ENCODE measurements at regions not wholly inside any gene's neighbourhood (a gene's known extent, or its start where the extent isn't known, plus 50 kb on each side); places are given as distances from the start of the nearest gene placed in this dataset.

DNA sequence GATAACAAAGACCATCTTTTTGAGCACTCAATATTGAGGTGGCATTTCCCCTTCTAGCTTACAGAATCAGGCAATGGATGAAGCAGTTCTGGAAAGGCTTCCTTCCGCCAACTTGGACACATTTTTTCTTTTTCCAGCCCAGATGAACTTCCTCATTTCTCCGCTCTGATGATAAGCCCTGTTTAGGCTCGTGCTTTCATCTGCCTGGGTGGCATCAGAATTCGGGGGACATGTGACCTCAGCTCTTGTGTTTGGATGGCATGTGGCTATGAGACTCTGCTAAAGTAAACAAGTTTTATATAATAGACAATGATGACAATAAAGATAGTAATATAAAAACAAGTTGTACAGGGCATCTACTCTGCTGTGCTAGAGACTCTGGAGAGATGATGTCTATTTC is 796.7 kb downstream of the DHX35 start:
- TF ChIP-seq, protein P1, sequence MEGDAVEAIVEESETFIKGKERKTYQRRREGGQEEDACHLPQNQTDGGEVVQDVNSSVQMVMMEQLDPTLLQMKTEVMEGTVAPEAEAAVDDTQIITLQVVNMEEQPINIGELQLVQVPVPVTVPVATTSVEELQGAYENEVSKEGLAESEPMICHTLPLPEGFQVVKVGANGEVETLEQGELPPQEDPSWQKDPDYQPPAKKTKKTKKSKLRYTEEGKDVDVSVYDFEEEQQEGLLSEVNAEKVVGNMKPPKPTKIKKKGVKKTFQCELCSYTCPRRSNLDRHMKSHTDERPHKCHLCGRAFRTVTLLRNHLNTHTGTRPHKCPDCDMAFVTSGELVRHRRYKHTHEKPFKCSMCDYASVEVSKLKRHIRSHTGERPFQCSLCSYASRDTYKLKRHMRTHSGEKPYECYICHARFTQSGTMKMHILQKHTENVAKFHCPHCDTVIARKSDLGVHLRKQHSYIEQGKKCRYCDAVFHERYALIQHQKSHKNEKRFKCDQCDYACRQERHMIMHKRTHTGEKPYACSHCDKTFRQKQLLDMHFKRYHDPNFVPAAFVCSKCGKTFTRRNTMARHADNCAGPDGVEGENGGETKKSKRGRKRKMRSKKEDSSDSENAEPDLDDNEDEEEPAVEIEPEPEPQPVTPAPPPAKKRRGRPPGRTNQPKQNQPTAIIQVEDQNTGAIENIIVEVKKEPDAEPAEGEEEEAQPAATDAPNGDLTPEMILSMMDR (IDR thresholded peaks at IDR 0.05; ENCODE audit: control insufficient read depth, insufficient read depth, low read depth, low read length, missing control alignments): no peak
- no peak overlapping the region for H3K4me3 ChIP-seq (ENCODE audit: control insufficient read depth, low read depth, low read length)
- no peak for DNase-seq (ENCODE audit: low read depth)

DNA sequence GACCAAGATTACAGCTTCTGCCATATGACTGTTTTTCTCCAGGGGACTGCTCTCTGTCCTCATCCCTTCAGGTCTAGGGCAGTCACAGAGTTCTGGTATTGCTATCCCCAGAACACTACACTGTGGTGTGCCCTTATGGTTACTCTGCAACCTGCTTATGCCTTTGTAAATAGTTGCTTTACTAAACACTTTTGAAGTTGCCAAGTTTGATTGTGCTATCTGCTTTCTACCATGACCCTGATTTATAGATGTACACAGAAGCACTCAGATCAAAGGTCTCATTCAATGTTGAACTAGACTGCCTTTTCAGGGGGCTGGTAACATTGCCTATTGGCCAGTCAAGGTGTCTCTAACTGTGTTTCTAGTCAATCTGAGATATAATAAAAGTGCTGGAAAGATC is 794.7 kb downstream of the DHX35 start:
- TF ChIP-seq, protein P1 (IDR thresholded peaks at IDR 0.05; ENCODE audit: control insufficient read depth, insufficient read depth, low read depth, low read length, missing control alignments): no peak
- H3K4me3 ChIP-seq (ENCODE audit: control insufficient read depth, low read depth, low read length): no peak overlapping the region
- DNase-seq (ENCODE audit: low read depth): no peak

DNA sequence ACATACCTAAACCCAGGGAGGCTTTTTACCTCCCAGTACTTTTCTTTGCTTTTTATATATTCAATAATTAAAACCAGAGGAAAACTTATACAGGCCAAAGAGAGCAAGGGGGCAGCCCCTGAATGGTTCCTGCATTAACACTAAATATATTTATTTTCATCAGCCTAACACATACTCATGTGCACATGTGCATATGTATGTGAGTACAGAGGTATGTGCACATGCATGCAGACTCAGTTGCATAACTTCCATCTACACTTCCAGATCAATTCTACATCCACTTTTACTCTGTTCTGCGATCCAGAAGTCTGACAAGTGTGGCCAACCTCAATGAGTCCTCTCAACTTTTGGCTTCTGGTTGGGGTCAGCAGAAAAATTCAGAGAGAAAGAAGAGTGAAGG is 794.2 kb downstream of the DHX35 start:
- no peak overlapping the region for H3K4me3 ChIP-seq (ENCODE audit: control insufficient read depth, low read depth, low read length)
- TF ChIP-seq, protein P1 (IDR thresholded peaks at IDR 0.05; ENCODE audit: control insufficient read depth, insufficient read depth, low read depth, low read length, missing control alignments): no peak
- no peak for DNase-seq (ENCODE audit: low read depth)

DNA sequence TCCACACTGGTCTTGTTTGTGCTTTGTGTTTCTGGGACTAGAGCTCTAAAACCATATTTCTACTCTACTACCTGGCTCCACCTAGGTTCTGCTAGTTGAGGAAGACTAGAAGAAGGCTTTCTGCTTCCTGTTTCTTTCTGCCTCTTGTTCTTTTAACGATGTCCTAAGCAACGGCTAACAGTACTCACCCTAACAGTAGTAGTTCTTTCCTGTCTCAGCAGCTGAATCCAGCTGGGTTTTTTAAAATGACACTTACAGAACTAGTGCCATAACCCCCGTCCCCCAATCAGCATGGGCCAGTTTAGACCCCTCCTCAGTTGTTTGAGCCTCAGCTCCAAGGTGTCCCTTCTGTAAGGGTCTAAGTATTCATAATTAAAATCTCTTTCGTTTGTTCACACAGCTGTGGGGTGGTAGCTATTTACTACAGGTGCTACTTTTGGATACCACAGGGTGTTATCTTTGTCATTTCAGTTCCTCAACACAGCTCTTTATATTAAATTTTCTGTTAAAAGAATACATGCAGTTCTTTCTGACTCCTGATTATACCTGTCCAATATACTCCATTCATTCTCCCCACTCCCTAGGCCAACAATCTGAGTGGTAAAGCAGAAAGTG is 790.2 kb downstream of the DHX35 start:
- no peak overlapping the region for H3K4me3 ChIP-seq (ENCODE audit: control insufficient read depth, low read depth, low read length)
- DNase-seq (ENCODE audit: low read depth): no peak
- TF ChIP-seq, protein P1 (IDR thresholded peaks at IDR 0.05; ENCODE audit: control insufficient read depth, insufficient read depth, low read depth, low read length, missing control alignments): no peak

DNA sequence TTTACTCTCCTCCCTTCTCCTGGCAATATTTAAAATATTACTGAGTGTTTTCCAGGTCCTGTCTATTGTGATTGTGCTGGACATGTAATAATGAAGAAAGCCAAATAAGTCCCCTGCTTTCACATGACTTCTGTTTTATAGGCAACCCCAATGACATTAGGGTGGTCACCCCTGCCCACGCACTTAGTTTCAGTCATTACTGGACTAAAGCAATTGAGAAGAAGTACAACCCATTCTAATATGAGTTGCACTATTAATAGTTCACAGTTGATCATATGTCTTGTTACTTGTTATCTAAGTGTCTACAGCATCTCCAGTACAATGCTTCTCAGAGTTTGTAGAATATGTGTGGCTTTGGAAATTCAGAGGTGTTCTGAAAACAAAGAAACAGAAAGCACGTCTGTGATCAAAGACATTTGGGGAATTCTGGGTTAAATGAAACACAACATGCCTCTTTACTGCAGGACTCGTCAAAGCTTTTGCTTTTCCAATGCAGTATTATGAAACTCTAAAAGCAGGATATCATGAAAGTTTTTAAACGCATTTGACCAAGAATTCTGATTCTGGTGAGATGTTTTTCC is 789.5 kb downstream of the DHX35 start:
- DNase-seq (ENCODE audit: low read depth): no peak
- H3K4me3 ChIP-seq (ENCODE audit: control insufficient read depth, low read depth, low read length): no peak overlapping the region
- TF ChIP-seq, protein P1 (IDR thresholded peaks at IDR 0.05; ENCODE audit: control insufficient read depth, insufficient read depth, low read depth, low read length, missing control alignments): no peak

DNA sequence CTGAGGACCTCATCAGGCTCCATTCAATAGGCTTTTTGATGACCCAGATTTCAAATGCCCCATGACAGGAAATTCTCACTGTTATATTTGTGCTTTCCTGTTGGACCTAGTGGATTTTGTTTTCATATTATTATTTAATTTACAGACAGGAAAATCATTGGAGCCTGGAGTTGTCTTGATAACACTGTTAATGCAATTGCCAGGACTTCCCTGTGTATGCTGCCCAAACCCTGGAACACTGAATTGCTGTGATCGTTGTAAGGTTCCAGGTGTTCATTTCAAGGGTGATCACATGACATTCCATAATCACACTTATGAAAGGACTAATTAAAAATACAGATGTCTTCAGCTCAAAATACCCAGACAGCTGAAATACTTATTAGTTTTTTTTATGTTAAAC is 783.2 kb downstream of the DHX35 start:
- no peak overlapping the region for H3K4me3 ChIP-seq (ENCODE audit: control insufficient read depth, low read depth, low read length)
- TF ChIP-seq, protein P1 (IDR thresholded peaks at IDR 0.05; ENCODE audit: control insufficient read depth, insufficient read depth, low read depth, low read length, missing control alignments): no peak
- DNase-seq (ENCODE audit: low read depth): no peak
